ENCODE measurements at regions not wholly inside any gene's neighbourhood (a gene's known extent, or its start where the extent isn't known, plus 50 kb on each side); places are given as distances from the start of the nearest gene placed in this dataset.

GRCh38 chr6:126747728-126748540 lies 370.5 kb upstream of the RSPO3 start:
- no peaks in the 10 kb centered on the region for H3K9me2 ChIP-seq (ENCODE audit: insufficient read depth)
- no peaks in the 10 kb centered on the region for H3K79me2 ChIP-seq (ENCODE audit: insufficient read depth, low read length)
- no peaks in the 10 kb centered on the region for H3K9me3 ChIP-seq (ENCODE audit: control insufficient read depth in 1 of 2, insufficient read depth in 1 of 2, low read depth in 1 of 2, low read length in 2 of 2)
- intact Hi-C loops (cut with micrococcal nuclease): no loop called here
- no peak for ATAC-seq
- no peak for DNase-seq (ENCODE audit: low read depth, low spot score)
- no peak overlapping the region for H3K4me2 ChIP-seq (ENCODE audit: low read length)
- ChIA-PET RAD21 (ENCODE audit: low non-redundant PET in 1 of 2, low total read pairs in 2 of 2, uncharacterized antibody in 2 of 2, unreplicated experiment in 2 of 2) (no interaction called here), CTCF (no interaction called here), POLR2A (no interaction called here)
- H3K4me1 ChIP-seq (ENCODE audit: control insufficient read depth in 1 of 2, insufficient read depth in 2 of 2, low read length in 2 of 2): no peaks in the 10 kb centered on the region
- H3K36me3 ChIP-seq (ENCODE audit: control insufficient read depth in 1 of 2, insufficient read depth in 2 of 2, low read length in 2 of 2): no peaks in the 10 kb centered on the region
- H3K27ac ChIP-seq (ENCODE audit: low read depth, low read length): no peak overlapping the region
- H3K9ac ChIP-seq (ENCODE audit: low read length): no peak overlapping the region
- TF ChIP-seq SRF (IDR thresholded peaks at IDR 0.05; ENCODE audit: low read depth) (no peak), RAD21 (IDR thresholded peaks at IDR 0.05; ENCODE audit: low read depth) (no peak), EZH2phosphoT487 (IDR thresholded peaks at IDR 0.05; ENCODE audit: borderline replicate concordance) (no peak), ZBTB33 (IDR thresholded peaks at IDR 0.05; ENCODE audit: extremely low read depth, insufficient replicate concordance, low read length) (no peak), CBX3 (IDR thresholded peaks at IDR 0.05; ENCODE audit: low read depth) (no peak), ELF1 (IDR thresholded peaks at IDR 0.05; ENCODE audit: borderline replicate concordance, low read depth) (no peak), YY1 (IDR thresholded peaks at IDR 0.05; ENCODE audit: extremely low read depth, insufficient replicate concordance, low read depth, low read length) (no peak), EGR1 (IDR thresholded peaks at IDR 0.05; ENCODE audit: low read depth) (no peak), POLR2A (IDR thresholded peaks at IDR 0.05; ENCODE audit: borderline replicate concordance, extremely low read depth, insufficient read depth, insufficient read length) (no peak), EZH2 (IDR thresholded peaks at IDR 0.05) (no peak), CTCF (IDR thresholded peaks at IDR 0.05 in 2 of 3, conservative IDR thresholded peaks at IDR 0.05 in 1 of 3; ENCODE audit: borderline replicate concordance in 1 of 3, insufficient read depth in 1 of 3, low read depth in 2 of 3, low read length in 2 of 3) (no peak), JUND (IDR thresholded peaks at IDR 0.05) (no peak), POLR2AphosphoS5 (IDR thresholded peaks at IDR 0.05; ENCODE audit: low read depth, low read length) (no peak), FOSL1 (IDR thresholded peaks at IDR 0.05; ENCODE audit: low read depth) (no peak), REST (IDR thresholded peaks at IDR 0.05; ENCODE audit: low read depth) (no peak), ZNF274 (IDR thresholded peaks at IDR 0.05; ENCODE audit: low read depth, low read length) (no peak), SP1 (IDR thresholded peaks at IDR 0.05; ENCODE audit: low read depth) (no peak), SIN3A (IDR thresholded peaks at IDR 0.05; ENCODE audit: low read depth) (no peak)
- no TSS peak for BruUV-seq (replicated peaks)
- no peaks in the 10 kb centered on the region for H4K20me1 ChIP-seq (ENCODE audit: insufficient read depth)
- no peak overlapping the region for H3K4me3 ChIP-seq (replicated peaks in 1 of 2; ENCODE audit: low read depth in 1 of 2, low read length in 2 of 2)
- no peak overlapping the region for H2AFZ ChIP-seq (ENCODE audit: low read depth, low read length, poor library complexity, severe bottlenecking)
- no peaks in the 10 kb centered on the region for H3K27me3 ChIP-seq (ENCODE audit: insufficient read depth, low read length)
